ENCODE measurements at regions not wholly inside any gene's neighbourhood (a gene's known extent, or its start where the extent isn't known, plus 50 kb on each side); places are given as distances from the start of the nearest gene placed in this dataset.

DNA sequence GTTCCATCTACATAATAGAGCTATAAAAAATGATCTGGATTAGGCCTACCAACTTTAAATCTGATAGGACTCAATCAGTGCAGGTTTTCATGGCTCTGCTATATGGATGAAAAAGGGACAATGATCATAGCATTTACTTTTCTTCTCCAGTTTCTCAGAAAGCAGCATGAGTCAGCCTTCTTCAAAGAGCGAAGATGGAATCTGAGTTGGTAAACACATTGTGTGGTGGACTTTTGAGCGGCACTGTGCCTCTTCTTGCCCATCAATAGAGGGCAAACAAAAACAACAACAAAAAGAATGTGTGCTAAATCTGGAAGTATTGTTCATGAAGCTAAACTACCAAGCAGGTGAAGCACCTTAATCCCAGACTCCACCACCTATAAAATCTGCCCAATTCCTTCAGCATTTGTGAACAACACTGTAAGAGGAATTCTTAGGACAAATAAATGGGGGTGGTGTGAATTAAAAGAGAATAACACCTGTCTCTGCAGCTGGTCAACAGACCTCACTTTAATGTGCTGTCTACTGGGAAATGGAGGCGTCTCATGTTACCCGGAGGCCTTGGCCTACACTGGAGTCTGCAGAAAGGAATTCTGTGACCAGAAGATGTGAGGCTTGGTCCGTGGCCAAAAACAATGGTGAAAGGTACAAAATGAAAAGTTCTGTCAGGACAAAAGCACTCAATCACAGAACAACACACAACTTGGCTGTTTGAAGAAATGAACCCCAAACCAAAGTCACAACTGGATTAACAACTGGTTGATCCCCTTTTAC, 609.0 kb downstream of the IRS1 start:
- TF ChIP-seq CTCF (IDR thresholded peaks at IDR 0.05; ENCODE audit: low read length) (no peak), EZH2 (IDR thresholded peaks at IDR 0.05; ENCODE audit: borderline replicate concordance, low read length) (no peak)

Data from OCI-LY1 (cell line).